Astrocyte (in vitro differentiated cells and primary cell): ENCODE measurements at regions not wholly inside any gene's neighbourhood (a gene's known extent, or its start where the extent isn't known, plus 50 kb on each side); places are given as distances from the start of the nearest gene placed in this dataset.
"Not testable (repeated sequence)": the region's sequence is repeated elsewhere in the genome, so short reads cannot be mapped to it uniquely, and the experiment has no call there.

Experiments used
- CTCF ChIP-seq: IDR thresholded peaks from 2 replicates; pipeline ENCODE4 v1.5.1; 2011; ENCODE audit warnings: low read depth, mild to moderate bottlenecking, inconsistent platforms, low read length, moderate library complexity; ENCODE audit not compliant: insufficient read depth
- EZH2 ChIP-seq: IDR thresholded peaks from 2 replicates; pipeline ENCODE4 v1.6.1; 2012; ENCODE audit warnings: mild to moderate bottlenecking, low read length, inconsistent platforms; ENCODE audit not compliant: insufficient read depth

- not testable (repeated sequence) for TF ChIP-seq EZH2, CTCF
These were observed 223.1 kb upstream of the C1QTNF3 start for GRCh38 chr5:34266151-34266550.
